AG10803 (cell line): ENCODE measurements at regions not wholly inside any gene's neighbourhood (a gene's known extent, or its start where the extent isn't known, plus 50 kb on each side); places are given as distances from the start of the nearest gene placed in this dataset.

Experiments
- DNase-seq: peaks from one replicate; pipeline ENCODE4 v3.0.0; 2010; ENCODE audit warnings: low read depth
- H3K4me3 ChIP-seq: 2 replicates; pipeline ENCODE4 v1.5.1; 2011; ENCODE audit warnings: mild to moderate bottlenecking, low read length, control low read depth
- CTCF ChIP-seq: conservative IDR thresholded peaks from 2 replicates; pipeline ENCODE4 v1.5.1; 2011; ENCODE audit warnings: mild to moderate bottlenecking, low read length, control low read depth, inconsistent platforms

- H3K4me3 ChIP-seq = no peak overlapping the region
- no peak for DNase-seq
- TF ChIP-seq CTCF = no peak
Measured at GRCh38 chr7:125412890-125413665, 483.5 kb upstream of the POT1 start.

- H3K4me3 ChIP-seq = no peak overlapping the region
- no peak for TF ChIP-seq CTCF
- no peak for DNase-seq
Measured at GRCh38 chr7:125409921-125410320, 480.3 kb upstream of the POT1 start.

- H3K4me3 ChIP-seq = no peak overlapping the region
- no peak for DNase-seq
- no peak for TF ChIP-seq CTCF
Measured at GRCh38 chr7:125406111-125406510, 476.5 kb upstream of the POT1 start.

- no peak for TF ChIP-seq CTCF
- DNase-seq = no peak
Measured at GRCh38 chr7:125399408-125399807, 469.8 kb upstream of the POT1 start.

GRCh38 chr7:125396466-125397151, 467.0 kb upstream of the POT1 start:
- TF ChIP-seq CTCF = no peak
- DNase-seq = no peak
- no peak overlapping the region for H3K4me3 ChIP-seq

More at GRCh38 chr7:125399408-125399807, 469.8 kb upstream of the POT1 start:
- H3K4me3 ChIP-seq = no peak overlapping the region

- H3K4me3 ChIP-seq = no peak overlapping the region
- DNase-seq = no peak
- TF ChIP-seq CTCF = no peak
Measured at GRCh38 chr7:125391921-125392320, 462.3 kb upstream of the POT1 start.

- H3K4me3 ChIP-seq = no peak overlapping the region
- DNase-seq = no peak
- no peak for TF ChIP-seq CTCF
Measured at GRCh38 chr7:125390981-125391380, 461.4 kb upstream of the POT1 start.
